Tibial nerve (tissue), 4 donors: ENCODE measurements at regions not wholly inside any gene's neighbourhood (a gene's known extent, or its start where the extent isn't known, plus 50 kb on each side); places are given as distances from the start of the nearest gene placed in this dataset.

ENCODE experiments used
- DNase-seq, 2 donors: peaks; one replicate each; pipeline ENCODE4 v3.0.0-alpha.2; 2019; ENCODE audit warnings: low spot score in 2 of 2
- H3K27ac ChIP-seq, 4 donors: fragments of 200-600 bp; sonication (generic) in 3 of 4; one replicate each; pipeline ENCODE4 v1.5.1; 2017 to 2019; ENCODE audit warnings: mild to moderate bottlenecking in 1 of 4
- H3K27me3 ChIP-seq, 2 donors: fragments of 200-600 bp; sonication (generic) in 1 of 2; one replicate each; pipeline versions ENCODE4 v1.5.1 to v1.6.0; 2017 to 2019
- H3K36me3 ChIP-seq, 3 donors: fragments of 200-600 bp; sonication (generic); one replicate each; pipeline ENCODE4 v1.5.1; 2018 to 2019
- H3K4me1 ChIP-seq, 4 donors: fragments of 200-600 bp; sonication (generic) in 3 of 4; one replicate each; pipeline ENCODE4 v1.5.1; 2017 to 2019
- H3K4me3 ChIP-seq, 4 donors: fragments of 200-600 bp; sonication (generic) in 3 of 4; one replicate each; pipeline ENCODE4 v1.5.1; 2017 to 2019; ENCODE audit warnings: mild to moderate bottlenecking in 1 of 4, moderate library complexity in 1 of 4
- H3K9me3 ChIP-seq, 4 donors: fragments of 200-600 bp; sonication (generic) in 3 of 4; one replicate each; pipeline ENCODE4 v1.5.1; 2017 to 2019
- EP300 ChIP-seq, 2 donors: sonication (generic); formaldehyde crosslinking; IDR thresholded peaks; one replicate each; pipeline ENCODE4 v1.6.1; 2017; ENCODE audit warnings: antibody characterized with exemption in 2 of 2, mild to moderate bottlenecking in 1 of 2
- POLR2A ChIP-seq, 2 donors: fragments of 450-650 bp; IDR thresholded peaks; one replicate each; pipeline ENCODE4 v1.6.1; 2017; ENCODE audit warnings: antibody characterized with exemption in 2 of 2, mild to moderate bottlenecking in 2 of 2, moderate library complexity in 2 of 2
- whole genome bisulfite sequencing, 2 donors: methylation state at CpG; one replicate each; pipeline ENCODE4 v1.1.5; 2018; 5-methylcytosine and 5-hydroxymethylcytosine counted together
- TF ChIP-seq, protein P1 (sequence below), 5 experiments: fragments of 200-600 bp in 3 of 5; fragments of 450-650 bp in 2 of 5; sonication (generic) in 3 of 5; IDR thresholded peaks; one replicate each; pipeline ENCODE4 v1.5.1; 2016 to 2019; ENCODE audit warnings: antibody characterized with exemption in 5 of 5, mild to moderate bottlenecking in 3 of 5, moderate library complexity in 2 of 5

DNA sequence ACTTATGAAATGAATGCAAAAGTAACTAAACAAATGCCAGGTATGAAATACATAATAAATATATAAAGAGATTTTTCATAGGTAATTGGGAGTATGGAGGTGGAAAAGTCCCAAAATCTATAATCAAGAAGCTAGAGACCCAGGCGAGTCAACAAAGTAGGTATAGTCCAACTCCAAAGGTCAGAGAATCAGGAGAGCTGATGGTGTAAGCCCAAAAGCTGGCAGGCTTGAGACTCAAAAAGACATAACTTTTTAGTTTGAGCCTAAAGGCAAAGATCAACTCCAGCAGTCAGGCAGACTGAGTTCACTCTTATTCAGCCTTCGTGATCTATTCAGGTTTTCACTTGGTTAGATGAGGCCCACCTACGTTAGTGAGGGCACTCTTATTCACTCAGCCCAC lies 157.4 kb upstream of the TMCO5A start:
- Histone ChIP-seq H3K36me3 (no peaks in the 10 kb centered on the region), H3K27ac (no peak overlapping the region), H3K4me1 (no peaks in the 10 kb centered on the region), H3K4me3 (no peak overlapping the region), H3K9me3 (peaks cover 0 to 5% (median 0%) of the 10 kb centered on the region in 4 donors), H3K27me3 (no peaks in the 10 kb centered on the region)
- WGBS, 2 donors = 89 to 91% methylated on average over 3 of the region's 3 CpGs
- no peak for DNase-seq
- TF ChIP-seq, protein P1, sequence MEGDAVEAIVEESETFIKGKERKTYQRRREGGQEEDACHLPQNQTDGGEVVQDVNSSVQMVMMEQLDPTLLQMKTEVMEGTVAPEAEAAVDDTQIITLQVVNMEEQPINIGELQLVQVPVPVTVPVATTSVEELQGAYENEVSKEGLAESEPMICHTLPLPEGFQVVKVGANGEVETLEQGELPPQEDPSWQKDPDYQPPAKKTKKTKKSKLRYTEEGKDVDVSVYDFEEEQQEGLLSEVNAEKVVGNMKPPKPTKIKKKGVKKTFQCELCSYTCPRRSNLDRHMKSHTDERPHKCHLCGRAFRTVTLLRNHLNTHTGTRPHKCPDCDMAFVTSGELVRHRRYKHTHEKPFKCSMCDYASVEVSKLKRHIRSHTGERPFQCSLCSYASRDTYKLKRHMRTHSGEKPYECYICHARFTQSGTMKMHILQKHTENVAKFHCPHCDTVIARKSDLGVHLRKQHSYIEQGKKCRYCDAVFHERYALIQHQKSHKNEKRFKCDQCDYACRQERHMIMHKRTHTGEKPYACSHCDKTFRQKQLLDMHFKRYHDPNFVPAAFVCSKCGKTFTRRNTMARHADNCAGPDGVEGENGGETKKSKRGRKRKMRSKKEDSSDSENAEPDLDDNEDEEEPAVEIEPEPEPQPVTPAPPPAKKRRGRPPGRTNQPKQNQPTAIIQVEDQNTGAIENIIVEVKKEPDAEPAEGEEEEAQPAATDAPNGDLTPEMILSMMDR (IDR thresholded peaks at IDR 0.05) = no peak
- TF ChIP-seq POLR2A (IDR thresholded peaks at IDR 0.05) = no peak
- no peak for TF ChIP-seq EP300 (IDR thresholded peaks at IDR 0.05)

- no peak for DNase-seq
- 46 to 59% methylated on average over 2 of the region's 2 CpGs for WGBS, 2 donors
- no peaks in the 10 kb centered on the region for H3K9me3 ChIP-seq
- H3K27me3 ChIP-seq = no peaks in the 10 kb centered on the region
- TF ChIP-seq POLR2A (IDR thresholded peaks at IDR 0.05) (no peak), EP300 (IDR thresholded peaks at IDR 0.05) (no peak)
- TF ChIP-seq, protein P1 (IDR thresholded peaks at IDR 0.05) = no peak
- H3K4me1 ChIP-seq = no peaks in the 10 kb centered on the region
- no peaks in the 10 kb centered on the region for H3K36me3 ChIP-seq
- no peak overlapping the region for H3K4me3 ChIP-seq
- H3K27ac ChIP-seq = no peak overlapping the region
These were observed 151.2 kb upstream of the TMCO5A start for GRCh38 chr15:37783290-37783689.

GRCh38 chr15:37788330-37788729 lies 146.1 kb upstream of the TMCO5A start:
- Histone ChIP-seq H3K9me3 (no peaks in the 10 kb centered on the region), H3K4me3 (no peak overlapping the region), H3K27me3 (no peaks in the 10 kb centered on the region), H3K4me1 (no peaks in the 10 kb centered on the region), H3K36me3 (no peaks in the 10 kb centered on the region), H3K27ac (no peak overlapping the region)
- no peak for DNase-seq
- TF ChIP-seq, protein P1 (IDR thresholded peaks at IDR 0.05) = no peak
- TF ChIP-seq EP300 (IDR thresholded peaks at IDR 0.05) (no peak), POLR2A (IDR thresholded peaks at IDR 0.05) (no peak)
- 66 to 73% methylated on average over 2 of the region's 2 CpGs for WGBS, 2 donors

- TF ChIP-seq EP300 (IDR thresholded peaks at IDR 0.05) = no peak
- TF ChIP-seq, protein P1 (IDR thresholded peaks at IDR 0.05) = no peak
- no peak for TF ChIP-seq POLR2A (IDR thresholded peaks at IDR 0.05)
- Histone ChIP-seq H3K4me1 (no peaks in the 10 kb centered on the region), H3K4me3 (no peak overlapping the region), H3K27me3 (no peaks in the 10 kb centered on the region), H3K36me3 (no peaks in the 10 kb centered on the region), H3K9me3 (no peaks in the 10 kb centered on the region), H3K27ac (no peak overlapping the region)
- 89 to 93% methylated on average over 7 of the region's 7 CpGs for WGBS, 2 donors
- DNase-seq = no peak
These were observed 145.6 kb upstream of the TMCO5A start for GRCh38 chr15:37788767-37789396.

- TF ChIP-seq EP300 (IDR thresholded peaks at IDR 0.05) = no peak
- no peak for TF ChIP-seq POLR2A (IDR thresholded peaks at IDR 0.05)
- TF ChIP-seq, protein P1 (IDR thresholded peaks at IDR 0.05) = no peak
- Histone ChIP-seq H3K27me3 (no peaks in the 10 kb centered on the region), H3K4me3 (no peak overlapping the region), H3K4me1 (no peaks in the 10 kb centered on the region), H3K36me3 (no peaks in the 10 kb centered on the region), H3K9me3 (no peaks in the 10 kb centered on the region), H3K27ac (no peak overlapping the region)
- no peak for DNase-seq
- 78 to 80% methylated on average over 5 of the region's 5 CpGs for WGBS, 2 donors
These were observed 145.0 kb upstream of the TMCO5A start for GRCh38 chr15:37789397-37789786.
